LNCaP clone FGC (cell line): ENCODE measurements at regions not wholly inside any gene's neighbourhood (a gene's known extent, or its start where the extent isn't known, plus 50 kb on each side); places are given as distances from the start of the nearest gene placed in this dataset.

ENCODE experiments used
- DNase-seq: peaks from one replicate; pipeline ENCODE4 v3.0.0-alpha.2; 2011; ENCODE audit warnings: low read depth
- H3K4me3 ChIP-seq: 2 replicates; pipeline ENCODE4 v1.5.1; 2011; ENCODE audit warnings: mild to moderate bottlenecking, low read depth, low read length, control low read depth
- CTCF ChIP-seq: IDR thresholded peaks from 2 replicates; pipeline ENCODE4 v1.5.1; 2012; ENCODE audit warnings: mild to moderate bottlenecking; ENCODE audit not compliant: control insufficient read depth, insufficient read depth; ENCODE audit errors: extremely low read depth

GRCh38 chr16:80341263-80341662 is 199.5 kb upstream of the DYNLRB2 start:
- DNase-seq = no peak
- TF ChIP-seq CTCF = 0 out of 2 replicates have a peak, but pooled peaks have one; percentile 1
- no peak overlapping the region for H3K4me3 ChIP-seq

GRCh38 chr16:80337786-80338185 is 203.0 kb upstream of the DYNLRB2 start:
- DNase-seq = no peak
- TF ChIP-seq CTCF = no peak
- no peak overlapping the region for H3K4me3 ChIP-seq

- no peak for DNase-seq
- H3K4me3 ChIP-seq = no peak overlapping the region
- no peak for TF ChIP-seq CTCF
Observed at GRCh38 chr16:80330803-80331202, 210.0 kb upstream of the DYNLRB2 start.

- no peak for TF ChIP-seq CTCF
- DNase-seq = no peak
- H3K4me3 ChIP-seq = no peak overlapping the region
Observed at GRCh38 chr16:80330150-80330549, 210.6 kb upstream of the DYNLRB2 start.

- no peak for TF ChIP-seq CTCF
- DNase-seq = no peak
- no peak overlapping the region for H3K4me3 ChIP-seq
Observed at GRCh38 chr16:80327740-80328139, 213.1 kb upstream of the DYNLRB2 start.

GRCh38 chr16:80324371-80324770 is 216.4 kb upstream of the DYNLRB2 start:
- no peak for TF ChIP-seq CTCF
- no peak for DNase-seq
- H3K4me3 ChIP-seq = no peak overlapping the region

- no peak overlapping the region for H3K4me3 ChIP-seq
- no peak for DNase-seq
- TF ChIP-seq CTCF = no peak
Observed at GRCh38 chr16:80323808-80324195, 217.0 kb upstream of the DYNLRB2 start.
